Heart right ventricle (tissue), 16 donors: ENCODE measurements at regions not wholly inside any gene's neighbourhood (a gene's known extent, or its start where the extent isn't known, plus 50 kb on each side); places are given as distances from the start of the nearest gene placed in this dataset.

ENCODE experiments used
- ATAC-seq, 8 donors: fragments of 200-7000 bp; cut with Tn5 transposase; one replicate each; pipeline ENCODE4 v1.9.1; 2020; ENCODE audit warnings: mild to moderate bottlenecking in 8 of 8, moderate library complexity in 8 of 8, moderate number of reproducible peaks in 1 of 8
- DNase-seq, 2 donors: peaks; one replicate each; pipeline ENCODE4 v3.0.0-alpha.2; 2020
- H3K27ac ChIP-seq, 10 donors: fragments of 200-600 bp; sonication (generic) in 2 of 10; one replicate each; pipeline versions ENCODE4 v1.5.0 to v1.8.0; 2020 to 2022; ENCODE audit warnings: mild to moderate bottlenecking in 3 of 10
- H3K27me3 ChIP-seq, 7 donors: fragments of 200-600 bp; one replicate each; pipeline ENCODE4 v1.8.0; 2021 to 2022; ENCODE audit warnings: mild to moderate bottlenecking in 2 of 7
- H3K36me3 ChIP-seq, 9 donors: fragments of 200-600 bp; sonication (generic) in 1 of 9; one replicate each; pipeline versions ENCODE4 v1.5.0 to v1.8.0; 2020 to 2022; ENCODE audit warnings: mild to moderate bottlenecking in 2 of 9
- H3K4me1 ChIP-seq, 9 donors: fragments of 200-600 bp; sonication (generic) in 1 of 9; one replicate each; pipeline versions ENCODE4 v1.5.0 to v1.8.0; 2020 to 2022; ENCODE audit warnings: mild to moderate bottlenecking in 4 of 9
- H3K4me3 ChIP-seq, 10 donors: fragments of 200-600 bp; sonication (generic) in 2 of 10; one replicate each; pipeline versions ENCODE4 v1.5.0 to v1.8.0; 2020 to 2022; ENCODE audit warnings: mild to moderate bottlenecking in 7 of 10, moderate library complexity in 2 of 10
- H3K9me3 ChIP-seq, 11 donors: fragments of 200-600 bp in 10 of 11; sonication (generic) in 2 of 11; one replicate each; pipeline versions ENCODE4 v1.5.0 to v1.8.0; 2013 to 2022; ENCODE audit warnings: mild to moderate bottlenecking in 2 of 11, control low read depth in 1 of 11, moderate library complexity in 1 of 11
- WGBS, 2 donors: extraction: QIAGEN DNeasy Blood & Tissue Kit; methylation state at CpG; one replicate each; pipeline ENCODE4 v1.1.7; 2013; ENCODE audit warnings: inconsistent platforms in 1 of 2; 5-methylcytosine and 5-hydroxymethylcytosine counted together
- intact Hi-C, 10 donors: fragments of 100-400 bp; cut with DNase I; formaldehyde crosslinking; loops; one replicate each; pipeline versions ENCODE4 v1.11.1 to v1.14.2; 2022
- TF ChIP-seq, protein P1 (sequence below), 9 donors: fragments of 200-600 bp; sonication (generic) in 2 of 9; IDR thresholded peaks; one replicate each; pipeline versions ENCODE4 v1.5.0 to v1.8.0; 2021 to 2022; ENCODE audit warnings: antibody characterized with exemption in 9 of 9, mild to moderate bottlenecking in 5 of 9, moderate library complexity in 1 of 9
- donor health status: Arrhythmogenic right ventricular cardiomyopathy.
- donor health status: ischemic (EF 13 %, LVEDD 7.1; RV severe dilation, severe dysfunction).
- donor health status: healthy with polysubstance abuse.
- donor health status: DM: no; HTN: yes; CAD: no.
- donor health status: DM: no; HTN: no; CAD: no.
- donor health status: ischemic (EF 25% LVEDD 6.9; RV normal size, moderate dysfunction).
- donor health status: ischemic (EF 25% LVEDD 5.7; RV mildly dilated, moderate dysfunction).
- donor health status: healthy.
- donor health status: DM: yes; HTN: yes; CAD: no.
- donor health status: Ischemic cardiomyopathy.
- donor health status: ischemic (EF 35%, LVEDD 5.7; RV mildly dilated, moderate dysfunction).
- donor health status: nonischemic (EF 11% LVEDD 7.7; RV severe dilation, severe dysfunction).
- donor health status: DM: yes; HTN: yes; CAD: no.
- donor health status: PGD.
- donor health status: ischemic (EF 29% LVEDD 5.4; RV normal size, mild dysfunction).
- donor health status: nonischemic (EF 23%, LVEDD 6.1; RV moderate dilation, normal function).

DNA sequence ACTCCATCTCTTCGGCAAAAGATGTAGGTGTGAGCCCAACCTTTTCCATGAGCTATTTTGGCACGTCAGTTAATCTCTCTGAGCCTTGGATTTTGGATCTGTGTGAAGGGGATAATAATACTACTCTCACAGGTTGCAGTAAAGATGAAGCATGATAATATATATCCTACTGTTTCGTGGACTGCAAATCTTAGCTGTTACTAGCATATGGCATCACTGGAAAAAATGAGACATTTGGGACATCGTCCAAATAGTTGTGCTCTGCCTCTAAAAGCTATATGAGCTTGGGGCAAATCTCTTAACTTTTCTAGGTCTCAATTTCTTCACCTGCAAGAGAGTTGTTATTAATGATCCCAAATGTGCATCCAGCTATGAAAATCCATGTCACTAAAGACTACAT lies 147.4 kb upstream of the ZRANB2 start:
- no peak for ATAC-seq
- Histone ChIP-seq H3K4me1 (peaks cover 0 to 4% (median 0%) of the 10 kb centered on the region in 9 donors), H3K4me3 (no peak overlapping the region), H3K27me3 (peaks cover 0 to 3% (median 0%) of the 10 kb centered on the region in 7 donors), H3K36me3 (no peaks in the 10 kb centered on the region), H3K9me3 (no peaks in the 10 kb centered on the region), H3K27ac (no peak overlapping the region)
- TF ChIP-seq, protein P1, sequence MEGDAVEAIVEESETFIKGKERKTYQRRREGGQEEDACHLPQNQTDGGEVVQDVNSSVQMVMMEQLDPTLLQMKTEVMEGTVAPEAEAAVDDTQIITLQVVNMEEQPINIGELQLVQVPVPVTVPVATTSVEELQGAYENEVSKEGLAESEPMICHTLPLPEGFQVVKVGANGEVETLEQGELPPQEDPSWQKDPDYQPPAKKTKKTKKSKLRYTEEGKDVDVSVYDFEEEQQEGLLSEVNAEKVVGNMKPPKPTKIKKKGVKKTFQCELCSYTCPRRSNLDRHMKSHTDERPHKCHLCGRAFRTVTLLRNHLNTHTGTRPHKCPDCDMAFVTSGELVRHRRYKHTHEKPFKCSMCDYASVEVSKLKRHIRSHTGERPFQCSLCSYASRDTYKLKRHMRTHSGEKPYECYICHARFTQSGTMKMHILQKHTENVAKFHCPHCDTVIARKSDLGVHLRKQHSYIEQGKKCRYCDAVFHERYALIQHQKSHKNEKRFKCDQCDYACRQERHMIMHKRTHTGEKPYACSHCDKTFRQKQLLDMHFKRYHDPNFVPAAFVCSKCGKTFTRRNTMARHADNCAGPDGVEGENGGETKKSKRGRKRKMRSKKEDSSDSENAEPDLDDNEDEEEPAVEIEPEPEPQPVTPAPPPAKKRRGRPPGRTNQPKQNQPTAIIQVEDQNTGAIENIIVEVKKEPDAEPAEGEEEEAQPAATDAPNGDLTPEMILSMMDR (IDR thresholded peaks at IDR 0.05) = no peak
- 61% methylated on average over 4 of the region's 4 CpGs for WGBS, 2 donors
- no peak for DNase-seq
- intact Hi-C loops = no loop called here

GRCh38 chr1:71224741-71225377 lies 144.0 kb upstream of the ZRANB2 start:
- intact Hi-C loops = no loop called here

DNA sequence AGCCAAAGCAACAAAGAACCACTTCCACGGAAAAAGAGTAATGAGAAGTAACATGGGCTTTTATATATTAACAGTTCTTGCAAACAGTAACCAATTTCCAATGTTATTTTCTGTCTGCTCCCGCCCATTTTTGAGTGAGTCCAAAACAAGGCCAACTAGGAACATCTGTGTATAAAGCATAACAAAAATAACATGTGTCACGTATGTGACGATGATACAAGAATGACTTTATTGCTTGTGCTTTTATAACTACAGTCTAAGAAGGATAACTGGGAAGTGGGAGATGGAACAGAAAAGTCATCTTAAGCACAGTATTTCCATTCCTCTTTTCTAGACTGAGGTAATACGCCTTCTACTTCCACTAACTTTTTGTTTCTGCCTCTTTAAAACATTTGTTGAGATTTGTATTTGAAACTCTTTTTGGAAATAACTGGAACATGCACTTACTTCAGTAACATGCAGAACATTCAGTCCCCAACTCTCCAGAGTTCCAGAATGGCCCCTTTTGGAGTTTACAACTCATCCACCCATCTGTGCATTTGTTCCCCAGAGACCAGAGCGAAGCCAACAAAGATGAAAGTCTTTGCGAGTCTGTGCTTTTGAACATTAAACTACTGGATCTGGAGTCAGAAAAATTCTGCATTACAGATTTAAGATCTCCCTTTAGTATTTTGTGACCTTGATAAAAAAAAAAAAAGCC lies 143.0 kb upstream of the ZRANB2 start:
- DNase-seq = no peak
- Histone ChIP-seq H3K27ac (no peak overlapping the region), H3K9me3 (peaks cover 0 to 8% (median 0%) of the 10 kb centered on the region in 11 donors), H3K27me3 (no peaks in the 10 kb centered on the region), H3K4me3 (no peak overlapping the region), H3K36me3 (no peaks in the 10 kb centered on the region), H3K4me1 (peaks cover 0 to 4% (median 0%) of the 10 kb centered on the region in 9 donors)
- ATAC-seq = peak in 1 of 8 donors; percentile 81
- TF ChIP-seq, protein P1 (IDR thresholded peaks at IDR 0.05) = no peak
- intact Hi-C loops = no loop called here
- 70 to 74% methylated on average over 7 of the region's 7 CpGs for WGBS, 2 donors

More at GRCh38 chr1:71224741-71225377, 144.0 kb upstream of the ZRANB2 start:
- TF ChIP-seq, protein P1 (IDR thresholded peaks at IDR 0.05) = no peak
- H3K4me3 ChIP-seq = no peak overlapping the region
- H3K9me3 ChIP-seq = peaks cover 0 to 4% (median 0%) of the 10 kb centered on the region in 11 donors
- 71 to 75% methylated on average over 4 of the region's 4 CpGs for WGBS, 2 donors
- no peaks in the 10 kb centered on the region for H3K27me3 ChIP-seq
- no peaks in the 10 kb centered on the region for H3K36me3 ChIP-seq
- no peak for DNase-seq
- no peak overlapping the region for H3K27ac ChIP-seq
- H3K4me1 ChIP-seq = peaks cover 0 to 4% (median 0%) of the 10 kb centered on the region in 9 donors
- no peak for ATAC-seq

- intact Hi-C loops = no loop called here
- no peaks in the 10 kb centered on the region for H3K27me3 ChIP-seq
- no peak overlapping the region for H3K27ac ChIP-seq
Measured at GRCh38 chr1:71222668-71223067, 141.8 kb upstream of the ZRANB2 start.

More at GRCh38 chr1:71222668-71223067, 141.8 kb upstream of the ZRANB2 start:
- Histone ChIP-seq H3K36me3 (no peaks in the 10 kb centered on the region), H3K9me3 (peaks cover 0 to 8% (median 0%) of the 10 kb centered on the region in 11 donors), H3K4me3 (no peak overlapping the region), H3K4me1 (no peaks in the 10 kb centered on the region)
- ATAC-seq = no peak
- TF ChIP-seq, protein P1 (IDR thresholded peaks at IDR 0.05) = no peak
- WGBS, 2 donors = 66 to 71% methylated on average over 2 of the region's 2 CpGs
- DNase-seq = no peak
